HG02884 (cell line): ENCODE measurements at regions not wholly inside any gene's neighbourhood (a gene's known extent, or its start where the extent isn't known, plus 50 kb on each side); places are given as distances from the start of the nearest gene placed in this dataset.

Experiments used
- ATAC-seq: cut with Tn5 transposase; IDR thresholded peaks from one replicate; pipeline ENCODE4 v1.9.1; 2021; ENCODE audit warnings: mild to moderate bottlenecking, moderate library complexity; ENCODE audit not compliant: unreplicated experiment

DNA sequence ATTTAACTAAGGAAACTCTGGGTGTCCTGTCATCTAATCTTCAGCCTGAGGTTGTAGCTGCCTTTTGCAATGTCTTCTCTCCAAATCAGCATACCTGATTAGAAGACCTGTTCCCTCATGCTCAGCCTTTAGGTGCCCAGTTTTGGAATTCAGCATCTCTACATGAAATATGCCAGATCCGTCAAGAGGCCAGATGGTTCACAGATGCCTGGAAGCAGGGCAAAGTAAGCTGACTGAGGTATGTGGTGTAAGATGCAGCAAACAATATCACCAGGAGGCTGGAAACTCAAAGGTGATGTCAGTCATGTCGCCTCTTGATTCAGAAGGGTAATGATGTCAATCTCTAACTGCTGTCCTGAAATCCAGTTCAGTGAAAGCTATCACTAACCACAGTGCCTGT is 324.4 kb downstream of the PRELID2 start:
- ATAC-seq: no peak

DNA sequence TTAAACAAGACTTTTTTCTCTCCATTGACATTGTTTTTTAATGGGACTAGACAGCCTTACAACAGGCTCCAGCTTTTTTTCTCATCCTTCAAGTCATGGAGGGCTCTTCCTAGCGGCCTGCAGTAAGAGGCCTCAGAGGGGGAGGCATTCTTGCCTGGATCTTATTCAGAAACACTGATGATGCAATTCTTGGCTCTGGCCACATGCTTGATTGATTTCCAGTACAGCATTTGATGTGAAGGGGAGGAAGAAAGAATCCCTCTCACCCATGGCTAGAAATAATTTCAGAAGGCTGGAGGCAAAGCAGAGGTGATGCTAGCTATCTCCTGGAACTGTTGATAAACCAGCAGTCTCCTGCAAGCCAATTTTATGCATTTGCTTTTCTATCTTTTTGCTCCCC is 324.8 kb downstream of the PRELID2 start:
- ATAC-seq: no peak

DNA sequence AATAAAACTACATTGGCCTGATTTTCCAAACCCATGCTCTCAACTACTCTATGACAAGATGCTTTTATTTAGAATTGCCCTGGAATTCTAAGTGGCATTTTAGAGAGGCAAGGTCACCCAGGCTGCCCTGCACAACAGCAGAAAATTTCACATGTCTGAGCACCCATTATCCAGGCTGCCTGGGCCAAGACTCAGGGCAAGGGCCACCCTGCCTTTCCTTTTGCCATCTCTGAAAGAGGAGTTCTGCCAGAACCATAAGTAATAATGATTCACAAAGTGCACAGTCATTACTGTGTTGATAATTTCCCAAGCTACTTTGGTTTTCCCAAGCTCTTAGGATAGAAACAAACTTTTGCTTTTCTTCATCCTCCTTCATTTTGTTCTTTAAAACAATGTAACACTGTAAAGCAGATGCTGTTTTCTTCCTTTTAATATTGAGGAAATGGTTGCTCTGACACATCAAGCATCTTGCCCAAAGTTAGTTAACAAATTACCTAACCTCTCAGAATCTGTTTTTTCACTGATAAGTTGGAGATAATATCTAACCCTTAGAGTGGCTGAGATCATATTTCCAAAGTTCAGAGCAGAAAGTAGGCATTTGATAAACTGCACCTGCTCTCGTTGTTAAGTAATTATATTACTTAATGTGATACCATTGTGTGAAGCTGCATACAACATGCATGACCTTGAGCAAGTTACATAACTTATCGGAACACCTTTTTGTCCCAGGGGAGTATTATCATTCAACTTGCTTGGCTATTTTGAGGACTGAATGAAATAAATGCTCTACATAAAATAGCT is 325.6 kb downstream of the PRELID2 start:
- no peak for ATAC-seq

DNA sequence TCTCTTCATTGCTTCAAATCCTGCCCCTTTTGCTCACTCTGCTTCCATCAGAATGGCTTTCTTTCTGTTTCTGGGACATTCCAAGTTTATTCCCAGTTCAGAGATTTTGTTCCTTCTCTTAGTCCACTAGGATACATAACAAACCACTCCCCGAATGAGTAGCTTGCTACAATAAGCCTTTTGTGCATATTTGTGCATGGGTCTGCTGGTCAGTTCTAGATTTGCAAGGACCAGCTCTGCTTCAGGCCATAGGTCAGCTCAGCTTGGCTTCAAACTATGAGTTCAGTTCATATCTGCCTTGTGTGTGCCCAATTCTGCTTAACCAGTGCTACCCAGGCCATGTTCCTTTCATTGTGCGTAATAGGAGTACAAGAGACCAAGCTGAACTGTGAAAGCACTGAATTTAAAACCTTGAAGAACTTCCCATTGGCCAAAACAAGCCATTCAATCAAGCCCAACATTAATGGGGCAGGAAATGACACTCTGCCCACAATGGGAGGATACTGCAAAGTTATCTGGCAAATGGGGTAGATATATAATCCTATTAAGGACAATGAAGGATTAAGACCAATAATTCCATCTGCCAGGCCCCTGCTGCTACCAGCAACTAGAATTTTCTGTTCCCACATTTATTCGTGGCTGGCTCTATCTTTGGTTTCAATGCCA is 328.8 kb downstream of the PRELID2 start:
- no peak for ATAC-seq

DNA sequence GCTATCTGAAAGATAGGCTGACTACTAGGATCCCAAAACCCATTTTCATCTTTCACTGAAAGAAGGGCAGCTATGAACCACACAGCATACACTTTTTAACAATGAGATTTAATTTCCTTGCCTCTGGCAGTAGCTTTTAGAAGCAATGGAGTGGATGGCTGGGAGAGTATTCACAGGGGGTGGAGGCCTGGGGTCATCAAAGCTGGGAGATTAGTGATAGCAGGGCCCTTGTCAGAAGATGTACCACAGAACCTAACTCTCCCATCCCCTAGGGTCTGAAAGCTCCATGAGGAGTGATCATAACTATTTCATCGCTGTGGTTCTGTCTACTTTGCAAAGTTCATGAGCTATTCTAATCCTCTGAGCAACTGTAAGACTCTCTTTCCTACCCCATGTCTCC is 332.2 kb downstream of the PRELID2 start:
- no peak for ATAC-seq

DNA sequence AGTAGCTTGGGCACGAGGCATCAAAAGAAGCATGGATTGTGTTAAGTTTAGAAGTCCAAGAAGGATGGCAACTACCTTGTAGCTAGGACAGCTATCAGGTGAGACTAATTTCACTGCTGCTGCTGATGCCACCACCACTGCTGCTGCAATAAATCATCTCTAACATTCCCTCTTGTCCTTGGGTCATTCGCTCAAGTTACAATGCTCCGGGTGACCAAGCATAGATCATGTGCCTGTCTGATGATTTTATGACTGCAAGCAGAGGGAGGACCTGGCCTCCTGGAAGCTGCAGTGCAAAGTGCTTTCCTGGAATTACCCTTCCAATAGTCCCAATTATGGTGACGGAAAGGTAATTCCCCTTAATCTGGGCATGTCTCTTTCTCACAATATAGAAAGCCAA is 334.4 kb downstream of the PRELID2 start:
- no peak for ATAC-seq

DNA sequence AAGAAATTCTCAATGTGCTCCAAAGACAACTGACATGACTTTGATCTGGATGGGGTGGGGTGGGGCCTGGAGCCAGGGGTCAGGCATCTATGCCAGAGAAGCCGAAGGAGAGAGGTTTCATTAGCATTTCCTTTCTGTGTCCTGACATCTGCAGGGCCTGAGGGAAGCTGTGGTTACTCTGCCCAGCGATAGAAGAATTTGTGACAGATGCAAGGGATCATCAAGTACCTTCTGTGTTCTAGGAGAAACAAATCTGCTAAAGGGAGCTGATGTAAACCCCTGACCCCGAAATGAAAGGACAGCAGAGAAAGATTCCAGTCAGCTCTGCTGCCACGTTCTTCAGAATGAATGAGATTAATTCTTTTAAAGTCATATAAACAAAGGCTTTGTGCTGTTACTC is 335.7 kb downstream of the PRELID2 start:
- no peak for ATAC-seq

DNA sequence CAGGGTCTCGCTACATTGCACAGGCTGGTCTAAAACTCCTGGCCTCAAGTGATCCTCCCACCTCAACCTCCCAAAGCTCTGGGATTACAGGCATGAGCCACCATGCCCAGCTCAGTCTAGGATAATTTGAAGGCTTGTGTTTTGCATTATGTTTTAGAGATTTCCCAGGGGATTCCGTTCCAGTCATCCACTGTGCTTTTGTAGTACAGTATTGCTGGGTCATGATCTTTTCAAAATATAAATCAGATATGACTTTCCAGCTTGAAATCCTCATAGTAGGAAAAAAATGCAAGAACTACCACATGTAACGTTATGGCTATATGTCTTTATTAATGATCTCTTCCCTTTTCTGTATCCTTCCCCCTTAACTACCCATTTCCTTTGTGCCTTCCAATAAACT is 338.1 kb downstream of the PRELID2 start:
- ATAC-seq: no peak

DNA sequence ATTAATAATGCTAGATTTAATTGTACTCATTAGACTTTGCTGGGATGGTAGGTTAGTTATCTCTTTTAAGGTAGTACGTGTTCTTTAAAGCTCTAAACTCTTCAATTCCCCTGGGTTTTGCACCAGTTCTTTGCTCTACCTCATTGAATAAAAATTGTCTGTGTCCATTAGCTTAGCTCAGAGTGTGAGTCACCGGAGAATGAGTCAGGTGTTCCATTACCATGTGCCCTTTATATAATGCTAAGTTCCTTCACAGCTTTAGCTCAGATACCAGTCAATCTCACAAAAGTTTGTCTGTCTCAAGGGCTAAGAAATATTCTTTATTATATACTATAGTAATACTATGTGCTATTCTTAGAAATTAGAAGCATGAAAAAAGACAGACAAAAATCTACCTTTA is 339.4 kb downstream of the PRELID2 start:
- ATAC-seq: no peak

DNA sequence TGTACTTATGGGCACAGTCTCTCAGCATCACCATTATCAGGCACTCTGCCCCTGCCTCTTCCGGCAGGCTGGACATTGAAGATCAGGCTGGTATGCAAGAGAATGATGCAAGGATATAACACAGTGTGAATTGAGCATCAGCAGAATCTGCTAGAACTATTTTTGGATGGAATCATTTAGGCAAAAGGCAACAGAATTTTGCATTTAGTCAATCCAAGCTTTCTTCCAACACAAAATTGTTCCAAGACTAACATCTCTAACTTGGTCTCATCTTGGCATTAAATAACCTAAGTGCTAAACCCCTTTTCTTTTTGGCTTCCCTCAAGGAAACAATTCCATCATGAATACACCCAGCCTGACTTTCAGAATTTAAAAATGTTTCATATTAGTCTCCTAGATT is 339.9 kb downstream of the PRELID2 start:
- ATAC-seq: no peak

DNA sequence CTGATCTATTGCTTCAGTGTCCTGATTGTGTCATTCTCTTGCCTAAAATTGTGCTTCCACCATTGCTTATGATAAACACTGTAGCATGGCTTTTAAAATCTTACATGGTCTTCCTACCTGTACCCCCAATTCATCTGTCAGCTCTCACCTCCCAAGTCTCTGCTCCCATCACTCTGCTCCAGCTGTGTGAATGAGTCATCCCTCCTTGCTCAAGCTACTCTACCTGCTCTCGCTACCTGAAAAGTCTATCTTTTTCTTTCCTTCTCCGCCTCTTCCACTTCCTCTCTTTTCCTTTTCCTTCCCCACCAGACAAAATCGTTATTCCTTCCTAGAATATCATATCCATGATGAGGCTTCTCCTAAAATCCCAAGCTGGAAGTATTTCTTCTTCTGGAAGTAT is 341.7 kb downstream of the PRELID2 start:
- ATAC-seq: no peak

DNA sequence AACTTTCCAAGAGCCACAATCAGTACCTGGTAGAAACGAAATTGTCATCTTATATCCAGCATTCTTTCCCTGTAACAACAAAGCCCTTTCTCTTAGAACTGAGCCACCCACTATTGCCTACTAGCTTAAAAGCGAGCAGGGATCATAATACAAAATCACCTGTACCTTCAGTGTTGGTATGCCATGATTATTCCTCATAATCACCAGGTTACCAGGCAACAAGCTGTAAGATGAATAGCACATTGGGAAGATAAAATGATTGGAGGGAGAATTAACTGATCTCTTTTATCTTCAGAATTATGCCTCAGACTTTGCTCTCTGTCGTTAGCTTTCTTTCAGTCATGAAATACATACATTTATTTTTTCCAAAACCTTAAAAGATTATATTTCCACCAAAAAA is 345.6 kb downstream of the PRELID2 start:
- ATAC-seq: no peak

DNA sequence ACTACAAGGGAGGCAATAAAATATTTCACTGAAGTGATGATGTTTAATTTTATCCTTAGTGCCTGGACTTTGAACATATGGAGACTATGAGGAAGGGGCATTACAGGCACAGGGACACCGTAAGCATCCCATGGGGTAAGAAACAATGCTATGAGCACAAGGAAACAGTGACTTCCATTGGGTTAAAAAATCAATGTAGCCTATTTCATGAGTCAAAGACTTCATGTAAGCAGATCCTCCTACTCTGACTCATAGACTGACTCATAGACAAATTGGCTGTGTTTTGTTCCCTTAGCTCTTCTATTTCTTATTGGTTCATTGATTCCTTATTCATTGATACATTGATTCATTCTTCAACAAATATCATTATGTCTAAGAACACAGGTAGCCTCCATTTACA is 351.0 kb downstream of the PRELID2 start:
- no peak for ATAC-seq

DNA sequence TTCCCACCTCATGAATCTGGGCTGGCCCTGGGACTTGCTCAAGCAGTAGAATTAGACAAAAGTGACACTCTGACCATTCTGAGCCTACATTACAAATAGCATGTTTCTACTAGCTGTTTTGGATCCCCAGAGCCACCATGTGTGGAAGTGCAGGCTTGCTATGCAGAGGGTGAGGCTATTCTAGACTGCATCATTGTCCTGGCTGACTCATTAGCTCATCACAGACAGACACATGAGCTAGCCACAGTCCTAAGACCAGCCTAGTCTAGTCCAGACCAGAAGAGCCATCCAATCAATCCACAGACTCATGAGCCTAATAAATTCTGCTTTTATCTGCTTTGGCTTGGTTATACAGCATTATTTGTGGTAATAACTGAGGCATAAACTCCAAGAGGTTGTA is 351.9 kb downstream of the PRELID2 start:
- no peak for ATAC-seq

DNA sequence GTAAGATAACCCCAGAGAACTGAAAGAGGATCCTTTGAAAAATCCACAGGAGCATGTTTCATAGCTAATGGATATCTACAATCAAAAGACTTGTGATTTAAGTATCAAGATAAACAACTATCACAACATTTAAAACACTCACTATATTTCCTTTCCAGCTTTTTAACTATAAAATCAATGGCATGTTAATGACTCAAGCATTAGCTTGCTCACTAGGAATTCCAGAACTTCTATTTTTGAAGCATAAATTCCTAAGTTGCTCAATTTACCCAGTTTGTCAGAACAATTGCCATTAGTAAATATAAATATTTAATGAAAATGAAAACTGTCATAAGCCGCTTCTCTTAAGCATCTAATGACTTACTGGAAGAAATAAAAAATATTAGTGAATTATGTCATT is 355.3 kb downstream of the PRELID2 start:
- no peak for ATAC-seq

DNA sequence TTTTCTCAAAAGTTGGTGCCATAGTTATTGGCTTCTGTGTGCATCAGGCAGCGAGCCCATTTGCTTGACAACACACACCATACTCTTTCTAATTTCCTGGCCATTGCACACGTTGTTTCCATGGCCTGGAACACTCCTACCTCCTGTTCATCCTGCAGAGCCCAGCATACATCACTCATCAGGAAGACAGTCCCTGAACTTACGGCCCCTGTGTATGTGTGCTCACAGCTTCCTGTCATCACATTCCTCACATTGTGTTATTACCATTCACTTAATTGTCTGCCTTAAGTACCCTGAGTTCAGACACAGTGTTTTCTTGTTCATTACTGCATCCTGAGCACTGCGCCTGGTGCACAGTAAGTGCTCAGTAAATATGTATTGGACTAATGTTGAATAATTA is 355.9 kb downstream of the PRELID2 start:
- no peak for ATAC-seq

DNA sequence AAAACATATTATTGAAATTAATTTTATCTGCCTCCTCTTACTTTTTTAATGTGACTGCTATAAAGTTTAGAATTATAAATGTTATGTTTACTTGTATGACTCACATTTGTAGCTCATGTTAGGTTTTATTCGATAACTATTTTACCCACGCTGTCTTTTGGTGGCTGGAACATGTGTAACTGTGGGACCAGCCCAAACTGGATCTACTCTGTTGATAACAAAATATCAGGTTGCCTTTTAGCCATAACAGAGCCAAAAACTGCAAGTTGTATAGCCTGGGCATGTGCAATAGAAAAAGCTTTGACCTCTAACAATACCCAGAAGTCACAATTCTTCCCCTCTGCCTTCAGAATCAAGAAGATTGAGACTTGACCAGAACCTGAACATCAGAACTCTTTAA is 356.5 kb downstream of the PRELID2 start:
- ATAC-seq: no peak

DNA sequence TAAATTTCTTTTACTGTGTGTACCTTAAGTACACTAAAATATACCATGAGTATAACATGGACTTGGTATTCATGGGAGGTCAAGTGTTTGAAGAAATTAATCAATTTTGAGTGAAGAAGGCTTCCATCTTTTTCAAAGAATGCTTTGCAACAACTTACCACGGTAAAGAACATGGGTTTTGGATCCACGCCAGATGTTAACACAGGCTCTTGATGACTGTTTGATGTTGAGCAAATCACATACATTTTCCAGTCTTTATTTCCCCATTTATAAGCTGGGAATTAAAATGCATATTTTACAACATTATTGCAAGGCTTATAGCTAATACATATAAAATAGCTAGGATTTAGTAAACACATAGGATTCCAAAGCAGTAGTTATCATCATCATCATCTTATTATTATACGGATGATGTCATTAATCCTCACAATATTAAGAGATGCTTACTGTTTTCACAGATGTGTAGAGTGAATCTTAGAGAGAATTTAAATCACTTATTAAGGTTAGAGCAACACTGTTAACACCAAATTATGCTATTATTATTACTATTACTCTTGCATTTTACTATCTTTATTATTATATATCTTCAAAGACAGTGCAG is 362.0 kb downstream of the PRELID2 start:
- ATAC-seq: no peak

DNA sequence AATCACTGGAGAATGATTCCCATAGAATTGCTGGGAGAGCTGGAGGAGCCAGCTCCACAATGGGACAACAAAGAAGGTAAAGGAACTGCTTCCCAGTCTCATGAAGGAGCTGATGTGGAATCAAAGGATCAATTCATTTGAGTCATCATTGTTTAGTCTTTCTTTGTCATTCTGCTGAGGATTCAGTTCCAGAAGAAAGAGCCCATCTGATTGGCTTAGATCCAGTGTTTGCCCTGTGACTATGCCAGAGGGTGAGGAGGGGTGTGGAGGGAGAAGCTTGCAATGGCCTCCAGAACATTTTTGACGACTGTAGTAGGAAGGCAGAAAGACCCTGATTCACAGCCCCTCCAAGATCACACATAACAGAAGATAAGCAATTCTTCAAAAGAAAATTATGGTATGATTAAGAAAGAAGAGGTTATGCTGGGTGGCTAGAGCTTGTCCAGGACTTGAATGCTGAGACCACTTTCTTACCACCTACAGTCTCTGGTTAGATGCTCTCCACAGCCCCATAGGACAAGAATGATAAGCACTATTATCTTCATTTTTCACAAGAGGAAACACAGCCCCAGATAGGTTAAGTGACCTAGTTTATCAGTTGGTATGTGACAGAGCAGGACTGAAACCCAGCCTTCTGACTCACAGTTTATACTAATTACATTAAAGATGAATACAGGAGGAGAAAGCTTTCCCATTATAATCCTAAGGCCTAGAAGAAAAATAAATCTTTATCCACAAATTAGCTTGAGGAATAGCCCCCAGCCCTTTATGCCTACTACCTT is 363.1 kb downstream of the PRELID2 start:
- ATAC-seq: no peak

DNA sequence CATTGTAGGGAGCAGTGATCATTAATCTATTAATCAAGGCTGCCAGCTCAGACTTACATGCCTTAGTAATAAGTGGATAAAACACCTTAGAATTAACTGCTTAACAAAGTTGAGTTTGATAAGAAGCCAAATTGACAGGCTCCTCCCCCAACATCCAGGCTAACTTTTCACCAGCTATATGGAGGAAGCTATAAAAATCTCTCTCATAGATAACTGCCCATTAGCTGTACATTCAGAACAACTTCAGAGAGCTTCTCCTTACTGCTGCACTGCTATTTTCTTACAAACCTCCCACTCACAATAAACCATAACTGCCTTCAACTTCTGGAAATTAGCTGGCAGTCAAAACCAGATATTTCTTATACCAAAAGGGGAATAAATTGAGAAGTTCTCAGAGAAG is 364.1 kb downstream of the PRELID2 start:
- ATAC-seq: no peak

DNA sequence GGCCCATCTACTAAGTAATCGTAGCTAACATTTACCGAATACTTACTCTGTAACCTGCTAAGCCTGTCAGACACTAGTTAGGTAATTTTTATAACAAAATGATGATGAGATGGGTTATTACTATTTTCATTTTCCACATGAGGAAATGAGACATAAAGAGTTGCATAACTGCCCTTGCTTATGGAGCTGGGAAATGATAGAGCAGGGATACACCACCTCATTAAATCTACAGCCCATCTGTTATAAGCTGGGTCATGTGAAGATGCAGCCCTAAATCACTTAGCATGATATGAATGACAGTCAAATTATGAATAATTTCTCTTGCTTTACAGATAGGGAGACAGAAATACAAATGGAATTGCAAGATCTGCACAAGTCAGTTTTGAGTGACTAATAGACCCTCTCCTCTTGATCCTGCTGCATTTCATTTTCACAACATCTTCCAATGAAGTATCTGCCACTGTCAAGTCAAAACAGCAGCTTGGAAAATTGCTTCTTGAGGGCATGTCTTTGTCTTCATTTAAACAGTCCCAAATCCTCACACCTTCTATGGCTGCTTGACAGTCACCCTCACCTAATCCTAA is 364.7 kb downstream of the PRELID2 start:
- ATAC-seq: no peak
